Nephron (organoid): ENCODE measurements at regions not wholly inside any gene's neighbourhood (a gene's known extent, or its start where the extent isn't known, plus 50 kb on each side); places are given as distances from the start of the nearest gene placed in this dataset.

ENCODE experiments used
- H3K27ac Mint-ChIP-seq, 3 experiments: 2 replicates each; pipeline ENCODE4 v1.8.0; 2020; ENCODE audit warnings: mixed read lengths in 3 of 3, mild to moderate bottlenecking in 2 of 3, moderate library complexity in 1 of 3
- H3K27me3 Mint-ChIP-seq: 2 replicates; pipeline ENCODE4 v1.8.0; 2021; ENCODE audit warnings: low read depth, mild to moderate bottlenecking, moderate library complexity, mixed read lengths
- H3K36me3 Mint-ChIP-seq: 2 replicates; pipeline ENCODE4 v1.8.0; 2020; ENCODE audit warnings: low read depth, mixed read lengths
- H3K4me1 Mint-ChIP-seq: 2 replicates; pipeline ENCODE4 v1.8.0; 2020; ENCODE audit warnings: mixed read lengths
- H3K4me3 Mint-ChIP-seq, 3 experiments: 2 replicates each; pipeline ENCODE4 v1.8.0; 2020; ENCODE audit warnings: mild to moderate bottlenecking in 3 of 3, mixed read lengths in 3 of 3, moderate library complexity in 2 of 3
- H3K9me3 Mint-ChIP-seq: 2 replicates; pipeline ENCODE4 v1.8.0; 2020; ENCODE audit warnings: mixed read lengths
- TF ChIP-seq, protein P1 (sequence below), 3 experiments: fragments of 200-600 bp; sonication (generic); IDR thresholded peaks; one replicate each; pipeline ENCODE4 v1.5.0; 2021; ENCODE audit warnings: antibody characterized with exemption in 3 of 3; ENCODE audit not compliant: unreplicated experiment in 3 of 3

DNA sequence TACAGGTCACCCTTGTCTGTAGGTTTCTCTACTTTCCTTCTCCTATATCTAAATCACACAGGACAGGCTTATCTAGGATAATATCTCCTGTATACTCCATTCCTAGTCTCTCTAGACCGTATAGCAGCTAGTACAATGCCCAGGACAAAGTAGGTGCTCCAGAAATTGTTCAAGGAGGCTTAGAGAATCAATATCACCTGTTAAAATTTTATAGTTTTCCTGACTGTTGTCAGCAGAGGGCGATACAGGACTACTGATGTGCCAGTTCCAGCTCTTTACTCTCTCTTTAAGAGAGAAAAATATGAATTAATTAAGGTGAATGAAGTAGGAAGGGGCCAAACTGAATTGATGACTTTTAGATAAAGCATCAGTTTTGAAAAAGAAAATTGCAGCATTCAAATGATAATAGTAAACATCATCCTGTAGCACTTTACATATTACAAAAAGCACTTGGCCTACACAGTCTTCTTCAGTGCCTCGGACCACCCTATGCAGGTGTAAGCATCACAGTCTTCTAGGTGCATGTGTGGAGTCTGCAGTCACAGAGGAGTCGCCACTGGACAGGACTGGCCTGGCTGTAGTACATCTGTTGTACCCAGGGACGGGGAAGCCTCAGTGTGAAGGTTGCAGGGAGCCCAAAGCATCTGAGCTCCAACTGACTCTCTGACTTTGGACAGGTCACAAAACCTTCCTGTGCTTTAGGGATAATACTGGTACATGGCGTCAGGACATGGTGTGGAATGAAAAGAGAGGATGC is 61.9 kb upstream of the MAX start:
- H3K9me3 Mint-ChIP-seq, result no peaks in the 10 kb centered on the region
- H3K4me3 Mint-ChIP-seq, result no peak overlapping the region
- no peaks in the 10 kb centered on the region for H3K36me3 Mint-ChIP-seq
- peaks cover 10% of the 10 kb centered on the region for H3K27me3 Mint-ChIP-seq
- peaks cover under 1% of the 10 kb centered on the region for H3K4me1 Mint-ChIP-seq
- no peak overlapping the region for H3K27ac Mint-ChIP-seq
- TF ChIP-seq, protein P1, sequence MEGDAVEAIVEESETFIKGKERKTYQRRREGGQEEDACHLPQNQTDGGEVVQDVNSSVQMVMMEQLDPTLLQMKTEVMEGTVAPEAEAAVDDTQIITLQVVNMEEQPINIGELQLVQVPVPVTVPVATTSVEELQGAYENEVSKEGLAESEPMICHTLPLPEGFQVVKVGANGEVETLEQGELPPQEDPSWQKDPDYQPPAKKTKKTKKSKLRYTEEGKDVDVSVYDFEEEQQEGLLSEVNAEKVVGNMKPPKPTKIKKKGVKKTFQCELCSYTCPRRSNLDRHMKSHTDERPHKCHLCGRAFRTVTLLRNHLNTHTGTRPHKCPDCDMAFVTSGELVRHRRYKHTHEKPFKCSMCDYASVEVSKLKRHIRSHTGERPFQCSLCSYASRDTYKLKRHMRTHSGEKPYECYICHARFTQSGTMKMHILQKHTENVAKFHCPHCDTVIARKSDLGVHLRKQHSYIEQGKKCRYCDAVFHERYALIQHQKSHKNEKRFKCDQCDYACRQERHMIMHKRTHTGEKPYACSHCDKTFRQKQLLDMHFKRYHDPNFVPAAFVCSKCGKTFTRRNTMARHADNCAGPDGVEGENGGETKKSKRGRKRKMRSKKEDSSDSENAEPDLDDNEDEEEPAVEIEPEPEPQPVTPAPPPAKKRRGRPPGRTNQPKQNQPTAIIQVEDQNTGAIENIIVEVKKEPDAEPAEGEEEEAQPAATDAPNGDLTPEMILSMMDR (IDR thresholded peaks at IDR 0.05; ENCODE audit: unreplicated experiment in 3 of 3), result peak; percentile 73 to 83 (median 75)

DNA sequence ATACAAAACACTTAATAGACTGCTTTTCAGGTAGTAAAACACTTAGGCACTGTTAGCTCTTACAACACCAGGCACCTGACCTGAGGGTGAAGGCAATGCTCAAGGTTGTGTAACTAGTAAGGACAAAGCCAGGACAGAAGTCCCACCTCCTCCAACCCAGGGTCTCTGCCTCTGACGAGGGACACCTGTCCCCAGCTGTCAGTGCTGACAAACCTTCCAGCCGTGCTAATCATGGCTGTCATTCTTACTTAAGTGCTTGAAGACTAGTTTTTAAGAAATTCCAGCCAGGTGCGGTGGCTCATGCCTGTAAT is 62.5 kb upstream of the MAX start:
- Mint-ChIP-seq H3K27ac (no peak overlapping the region), H3K9me3 (no peaks in the 10 kb centered on the region), H3K4me1 (no peaks in the 10 kb centered on the region), H3K27me3 (peaks cover 10% of the 10 kb centered on the region), H3K36me3 (no peaks in the 10 kb centered on the region), H3K4me3 (no peak overlapping the region)
- TF ChIP-seq, protein P1 (IDR thresholded peaks at IDR 0.05; ENCODE audit: unreplicated experiment in 3 of 3), result no peak

DNA sequence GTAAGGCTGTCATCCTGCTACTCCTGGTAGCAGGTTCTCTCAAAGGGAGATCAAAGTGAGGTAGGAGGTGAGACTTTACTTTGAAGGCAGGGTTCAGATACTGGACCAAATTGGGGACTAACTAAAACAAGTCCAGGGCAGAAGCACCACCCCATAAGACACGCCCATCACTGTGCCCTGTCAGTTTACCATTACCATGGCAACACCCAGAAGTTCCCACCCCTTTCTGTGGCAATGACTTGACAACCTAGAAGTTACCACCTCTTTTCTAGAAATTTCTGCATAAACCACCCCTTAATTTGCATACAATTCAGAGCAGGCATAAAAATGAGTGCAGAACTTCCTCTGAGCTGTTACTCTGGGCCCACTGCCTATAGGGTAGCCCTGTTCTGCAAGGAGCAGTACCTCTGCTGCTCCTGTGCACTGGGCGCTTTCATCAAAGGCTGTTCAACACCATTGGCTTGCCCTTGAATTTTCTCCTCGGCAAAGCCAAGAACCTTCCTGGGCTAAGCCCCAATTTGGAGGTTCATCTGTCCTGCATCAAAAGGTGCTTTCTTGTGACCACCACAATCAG is 64.8 kb upstream of the MAX start:
- Mint-ChIP-seq H3K4me1 (peaks cover 5% of the 10 kb centered on the region), H3K27ac (no peak overlapping the region), H3K9me3 (no peaks in the 10 kb centered on the region), H3K27me3 (peaks cover 6% of the 10 kb centered on the region), H3K4me3 (no peak overlapping the region), H3K36me3 (no peaks in the 10 kb centered on the region)
- TF ChIP-seq, protein P1 (IDR thresholded peaks at IDR 0.05; ENCODE audit: unreplicated experiment in 3 of 3), result no peak

DNA sequence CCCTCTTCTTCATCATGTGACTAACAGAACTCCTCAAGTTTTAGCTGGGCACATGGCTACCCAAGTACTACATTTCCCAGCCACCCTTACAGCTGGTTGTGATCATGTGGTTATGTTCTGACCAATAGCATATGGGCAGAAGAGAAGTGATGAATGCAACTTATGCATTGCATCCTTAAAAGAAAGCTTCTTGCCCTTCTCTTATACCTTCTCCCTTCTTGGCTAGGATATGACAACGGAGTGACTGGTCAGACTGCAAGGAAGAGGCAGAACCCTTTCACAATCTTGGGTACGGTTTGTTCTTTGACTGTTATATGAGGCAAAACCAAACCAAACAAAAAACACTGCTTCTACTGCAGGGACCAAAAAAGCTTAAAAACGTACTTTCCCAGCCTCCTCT is 66.5 kb upstream of the MAX start:
- H3K9me3 Mint-ChIP-seq, result no peaks in the 10 kb centered on the region
- TF ChIP-seq, protein P1 (IDR thresholded peaks at IDR 0.05; ENCODE audit: unreplicated experiment in 3 of 3), result no peak
- no peak overlapping the region for H3K4me3 Mint-ChIP-seq
- H3K27me3 Mint-ChIP-seq, result peaks cover 6% of the 10 kb centered on the region
- peaks cover 8% of the 10 kb centered on the region for H3K4me1 Mint-ChIP-seq
- no peak overlapping the region for H3K27ac Mint-ChIP-seq
- no peaks in the 10 kb centered on the region for H3K36me3 Mint-ChIP-seq

GRCh38 chr14:65169351-65169750 is 67.0 kb upstream of the MAX start:
- Mint-ChIP-seq H3K27ac (no peak overlapping the region), H3K4me3 (no peak overlapping the region)

More at GRCh38 chr14:65169351-65169750, 67.0 kb upstream of the MAX start:
- H3K9me3 Mint-ChIP-seq, result no peaks in the 10 kb centered on the region
- H3K27me3 Mint-ChIP-seq, result peaks cover 6% of the 10 kb centered on the region
- TF ChIP-seq, protein P1 (IDR thresholded peaks at IDR 0.05; ENCODE audit: unreplicated experiment in 3 of 3), result no peak
- no peaks in the 10 kb centered on the region for H3K36me3 Mint-ChIP-seq
- H3K4me1 Mint-ChIP-seq, result peaks cover 11% of the 10 kb centered on the region
